HG02798 (cell line): ENCODE measurements at regions not wholly inside any gene's neighbourhood (a gene's known extent, or its start where the extent isn't known, plus 50 kb on each side); places are given as distances from the start of the nearest gene placed in this dataset.
"Not testable (repeated sequence)": the region's sequence is repeated elsewhere in the genome, so short reads cannot be mapped to it uniquely, and the experiment has no call there.

ENCODE experiments used
- ATAC-seq: cut with Tn5 transposase; IDR thresholded peaks from one replicate; pipeline ENCODE4 v1.9.1; 2021; ENCODE audit warnings: mild to moderate bottlenecking; ENCODE audit not compliant: unreplicated experiment, poor library complexity

DNA sequence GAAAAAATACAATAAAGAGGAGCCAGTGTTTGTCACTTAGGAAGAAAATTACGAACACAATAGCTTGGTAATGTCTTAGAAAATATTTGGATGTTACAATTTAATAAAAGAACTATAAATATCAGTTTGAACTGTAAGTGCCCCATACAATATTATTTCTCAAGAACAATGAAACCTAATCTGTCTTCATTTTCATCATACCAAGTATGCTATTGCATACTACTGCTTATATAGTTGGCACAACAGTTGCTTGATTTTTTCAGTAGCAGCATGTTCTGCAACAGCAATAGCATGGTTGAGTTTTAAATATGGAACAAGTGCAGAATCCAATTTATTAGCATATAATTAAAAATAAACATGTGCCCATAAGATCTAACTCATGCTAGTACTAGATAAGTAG lies 564.6 kb downstream of the C12orf50 start:
- ATAC-seq = no peak

DNA sequence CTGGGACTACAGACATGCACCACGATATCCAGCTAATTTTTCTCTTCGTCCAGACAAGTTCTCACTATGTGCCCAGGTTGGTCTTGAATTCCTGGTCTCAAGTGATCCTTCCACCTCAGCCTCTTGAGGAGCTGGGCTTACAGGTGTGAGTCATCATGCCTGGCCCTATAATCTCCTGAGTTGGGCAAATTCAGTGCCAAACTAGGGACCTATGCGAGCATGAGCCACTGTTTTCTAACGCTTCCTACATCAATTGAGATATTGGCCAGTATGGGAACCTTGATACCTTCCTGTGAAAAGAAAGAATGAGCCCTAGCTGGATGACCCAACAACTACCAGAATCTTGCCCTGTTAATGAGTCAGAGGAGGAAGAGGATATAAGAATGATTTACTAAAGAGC lies 585.2 kb downstream of the C12orf50 start:
- ATAC-seq = no peak

GRCh38 chr12:87441511-87441910 lies 587.7 kb downstream of the C12orf50 start:
- ATAC-seq = no peak

- no peak for ATAC-seq
These were observed 589.0 kb downstream of the C12orf50 start for GRCh38 chr12:87439990-87440827.

- ATAC-seq = no peak
These were observed 598.8 kb downstream of the C12orf50 start for GRCh38 chr12:87430444-87430843.

DNA sequence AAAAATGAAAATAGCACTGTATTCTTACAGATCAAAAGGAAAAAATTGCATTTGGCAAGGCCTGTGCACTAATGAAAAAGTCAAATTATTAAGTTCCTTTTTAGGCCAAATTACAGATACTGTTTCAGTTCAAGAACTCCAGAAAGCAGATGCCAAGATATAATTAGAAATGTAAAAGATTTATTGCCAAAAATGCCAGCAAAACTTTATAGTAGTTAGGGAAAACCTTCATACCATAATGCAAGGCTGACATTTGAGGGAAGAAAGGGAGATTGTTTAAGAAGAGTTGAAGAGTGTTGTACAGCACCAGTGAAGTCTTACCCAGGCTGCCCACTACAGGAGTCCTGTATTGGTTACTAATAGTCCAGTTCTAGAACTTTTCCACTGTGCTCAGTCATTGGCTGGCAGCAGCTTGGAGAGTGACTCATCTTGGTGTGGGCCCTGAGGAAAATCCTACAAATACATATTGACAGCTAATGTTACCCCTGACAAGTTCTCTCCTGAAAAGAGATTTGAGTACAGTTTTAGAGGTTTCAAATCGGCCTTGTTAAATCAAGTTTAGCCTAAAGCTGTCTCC lies 600.4 kb downstream of the C12orf50 start:
- no peak for ATAC-seq

GRCh38 chr12:87427770-87428169 lies 601.4 kb downstream of the C12orf50 start:
- ATAC-seq = no peak

- no peak for ATAC-seq
These were observed 603.2 kb downstream of the C12orf50 start for GRCh38 chr12:87425942-87426554.

- not testable (repeated sequence) for ATAC-seq
These were observed 608.0 kb downstream of the C12orf50 start for GRCh38 chr12:87421233-87421632.

GRCh38 chr12:87413784-87414183 lies 615.4 kb downstream of the C12orf50 start:
- no peak for ATAC-seq

DNA sequence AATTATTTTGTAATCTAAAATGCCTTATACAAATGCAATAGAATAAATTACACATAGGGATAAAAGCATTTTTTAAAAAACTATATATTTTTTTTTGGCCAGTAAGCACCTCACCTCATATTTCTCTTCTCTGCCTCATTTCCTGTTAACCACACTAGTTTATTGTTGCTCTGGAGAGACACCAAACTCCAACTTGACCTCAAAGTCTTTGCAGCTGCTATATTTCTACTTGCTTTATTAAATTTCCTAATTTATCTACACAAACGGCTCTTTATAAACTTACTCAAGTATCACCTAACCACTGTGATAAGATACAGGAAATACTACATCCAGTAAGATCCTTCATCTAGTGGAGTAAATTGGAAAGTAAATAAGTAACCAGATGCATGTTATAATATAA lies 622.3 kb downstream of the C12orf50 start:
- no peak for ATAC-seq

DNA sequence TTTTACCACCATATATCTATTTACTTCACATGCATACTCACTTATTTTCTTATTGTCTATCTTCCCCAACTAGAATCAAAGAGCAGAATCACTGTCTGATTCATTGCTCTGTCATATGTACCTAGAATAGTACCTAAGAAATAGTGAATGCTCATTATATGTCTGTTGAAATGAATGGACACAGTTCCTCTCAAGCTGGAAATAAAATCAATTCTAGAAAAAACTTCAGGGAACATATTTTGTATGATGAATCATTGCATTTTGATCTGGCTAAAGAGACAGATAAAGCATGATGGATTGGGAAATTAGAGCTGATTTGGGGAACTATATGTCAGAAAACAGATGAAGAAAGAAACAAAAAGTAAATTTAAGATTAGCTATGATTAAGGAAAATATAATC lies 623.3 kb downstream of the C12orf50 start:
- ATAC-seq = no peak

- not testable (repeated sequence) for ATAC-seq
These were observed 635.0 kb downstream of the C12orf50 start for GRCh38 chr12:87394168-87394567.

- no peak for ATAC-seq
These were observed 640.8 kb downstream of the C12orf50 start for GRCh38 chr12:87388376-87388775.

DNA sequence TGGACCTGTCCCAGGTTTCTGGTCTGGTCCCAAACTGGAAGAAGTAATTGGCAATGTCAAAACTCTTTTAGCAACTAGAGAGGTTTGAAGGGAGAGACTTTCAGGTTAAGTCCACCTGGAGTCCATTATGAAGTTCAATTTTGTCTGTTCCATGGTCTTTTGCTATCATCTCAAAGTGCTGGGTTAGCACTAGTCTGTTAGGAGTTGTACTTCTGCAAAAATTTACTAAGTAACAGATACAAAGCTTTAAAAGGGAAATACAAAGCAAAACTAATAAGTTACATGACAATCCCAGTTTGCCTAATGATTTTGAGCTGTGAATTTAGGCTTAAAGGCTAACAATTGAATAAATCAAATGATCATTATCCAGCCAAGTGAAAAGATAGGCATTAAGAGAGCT lies 643.9 kb downstream of the C12orf50 start:
- no peak for ATAC-seq

DNA sequence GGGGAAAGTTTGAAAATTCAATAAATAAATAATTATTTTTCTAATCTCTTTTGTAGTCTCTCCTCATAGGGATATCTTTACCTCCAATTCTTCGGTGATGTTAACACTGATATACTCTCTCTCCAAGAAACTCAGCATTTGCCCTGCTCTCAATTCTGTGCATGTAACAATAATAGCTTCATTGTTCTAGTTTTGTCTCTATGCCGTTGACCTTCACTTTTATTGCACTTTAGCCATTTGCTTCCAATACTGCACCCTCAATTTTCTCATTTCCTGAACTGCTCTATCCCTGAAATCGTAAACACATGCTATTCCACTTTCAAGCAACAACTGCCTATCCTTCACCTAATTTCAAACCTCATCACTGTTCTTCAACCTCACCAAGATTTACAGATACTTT lies 645.0 kb downstream of the C12orf50 start:
- ATAC-seq = no peak

DNA sequence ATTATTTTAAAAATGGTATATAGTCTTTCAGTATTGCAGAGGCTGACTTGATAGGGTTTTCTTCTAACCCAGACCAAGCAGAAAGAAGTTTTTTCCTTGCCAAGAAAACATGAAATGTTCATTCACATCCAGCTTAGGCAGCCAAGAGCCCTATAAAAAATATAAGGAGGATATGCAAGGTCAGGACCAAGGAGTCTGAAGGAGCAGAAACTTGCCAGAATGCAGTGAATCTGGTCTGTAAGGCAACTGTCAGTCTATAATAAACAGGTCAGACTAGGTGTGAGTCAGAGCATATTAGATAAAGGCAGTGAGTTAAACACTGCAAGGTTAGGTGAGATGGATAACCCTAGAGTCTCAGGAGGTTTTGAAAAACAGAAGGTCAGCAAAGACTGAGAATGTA lies 645.5 kb downstream of the C12orf50 start:
- ATAC-seq = no peak

- ATAC-seq = no peak
These were observed 646.1 kb downstream of the C12orf50 start for GRCh38 chr12:87382959-87383566.

- no peak for ATAC-seq
These were observed 646.8 kb downstream of the C12orf50 start for GRCh38 chr12:87382436-87382835.

DNA sequence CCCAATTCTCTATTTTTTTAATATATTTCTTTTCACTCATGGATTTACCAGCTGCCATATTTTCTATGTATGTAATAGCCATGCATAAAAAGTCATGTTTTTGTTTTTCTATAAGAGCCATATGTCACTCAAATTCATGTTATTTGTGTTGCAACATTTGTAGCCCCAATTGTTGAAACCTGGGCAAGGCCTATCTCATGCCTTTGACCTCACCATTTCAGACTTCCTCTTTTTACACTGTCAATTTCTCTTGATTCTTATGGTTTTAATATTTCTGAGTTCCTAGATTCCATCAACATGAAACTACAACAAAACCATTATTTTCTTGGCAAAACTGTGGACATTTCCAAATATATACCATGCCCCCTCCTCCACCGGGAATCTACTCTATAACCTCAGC lies 647.5 kb downstream of the C12orf50 start:
- ATAC-seq = no peak

GRCh38 chr12:87378526-87378925 lies 650.7 kb downstream of the C12orf50 start:
- no peak for ATAC-seq
